Fibroblast of mammary gland (primary cell): ENCODE measurements at regions not wholly inside any gene's neighbourhood (a gene's known extent, or its start where the extent isn't known, plus 50 kb on each side); places are given as distances from the start of the nearest gene placed in this dataset.

ENCODE experiments used
- DNase-seq: peaks from one replicate; pipeline ENCODE4 v3.0.0-alpha.2; 2010; ENCODE audit warnings: low read depth
- H3K4me3 ChIP-seq: 2 replicates; pipeline ENCODE4 v1.5.1; 2011; ENCODE audit warnings: low read depth, mild to moderate bottlenecking, low read length, moderate library complexity; ENCODE audit not compliant: control insufficient read depth
- TF ChIP-seq, protein P1 (sequence below): conservative IDR thresholded peaks from 2 replicates; pipeline ENCODE4 v1.5.1; 2011; ENCODE audit warnings: low read depth, low read length, inconsistent platforms; ENCODE audit not compliant: control insufficient read depth, insufficient read depth

DNA sequence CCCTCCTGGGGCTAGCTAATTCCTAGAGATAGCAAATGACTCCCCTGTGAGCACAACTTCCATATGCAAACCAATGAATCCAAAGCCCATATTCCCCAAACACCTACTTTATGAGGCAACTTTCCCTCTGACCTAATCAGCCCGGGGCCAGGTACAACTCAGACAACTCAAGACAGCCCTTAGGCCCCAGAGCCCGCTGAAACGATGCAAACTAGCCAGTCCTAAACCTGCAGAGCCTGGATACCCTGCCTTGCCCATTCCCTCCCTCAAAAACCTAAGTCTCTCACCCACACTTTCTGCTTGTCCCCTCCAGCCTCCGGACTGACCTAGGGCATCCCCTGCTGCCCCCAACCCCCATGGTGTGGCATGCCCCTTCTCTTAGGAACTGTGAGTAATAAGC is 142.8 kb downstream of the ACTR3 start:
- DNase-seq: no peak
- no peak overlapping the region for H3K4me3 ChIP-seq
- TF ChIP-seq, protein P1, sequence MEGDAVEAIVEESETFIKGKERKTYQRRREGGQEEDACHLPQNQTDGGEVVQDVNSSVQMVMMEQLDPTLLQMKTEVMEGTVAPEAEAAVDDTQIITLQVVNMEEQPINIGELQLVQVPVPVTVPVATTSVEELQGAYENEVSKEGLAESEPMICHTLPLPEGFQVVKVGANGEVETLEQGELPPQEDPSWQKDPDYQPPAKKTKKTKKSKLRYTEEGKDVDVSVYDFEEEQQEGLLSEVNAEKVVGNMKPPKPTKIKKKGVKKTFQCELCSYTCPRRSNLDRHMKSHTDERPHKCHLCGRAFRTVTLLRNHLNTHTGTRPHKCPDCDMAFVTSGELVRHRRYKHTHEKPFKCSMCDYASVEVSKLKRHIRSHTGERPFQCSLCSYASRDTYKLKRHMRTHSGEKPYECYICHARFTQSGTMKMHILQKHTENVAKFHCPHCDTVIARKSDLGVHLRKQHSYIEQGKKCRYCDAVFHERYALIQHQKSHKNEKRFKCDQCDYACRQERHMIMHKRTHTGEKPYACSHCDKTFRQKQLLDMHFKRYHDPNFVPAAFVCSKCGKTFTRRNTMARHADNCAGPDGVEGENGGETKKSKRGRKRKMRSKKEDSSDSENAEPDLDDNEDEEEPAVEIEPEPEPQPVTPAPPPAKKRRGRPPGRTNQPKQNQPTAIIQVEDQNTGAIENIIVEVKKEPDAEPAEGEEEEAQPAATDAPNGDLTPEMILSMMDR: no peak

DNA sequence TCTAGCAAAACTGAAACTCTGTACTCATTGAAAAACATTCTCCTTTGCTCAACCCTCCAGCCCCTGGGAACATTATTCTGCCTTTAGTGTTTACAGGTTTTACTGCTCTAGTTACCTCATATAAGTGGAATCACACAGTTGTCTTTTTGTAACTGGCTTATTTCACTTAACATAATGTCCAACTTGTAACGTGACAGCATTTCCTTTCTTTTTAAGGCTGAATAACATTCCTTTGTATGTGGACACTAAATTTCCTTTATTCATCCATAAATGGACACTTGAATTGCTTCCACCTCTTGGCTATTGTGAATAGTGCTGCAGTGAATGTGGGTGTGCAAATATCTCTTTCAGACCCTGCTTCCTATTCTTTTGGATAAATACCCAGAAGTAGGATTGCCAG is 144.9 kb downstream of the ACTR3 start:
- TF ChIP-seq, protein P1: no peak
- no peak for DNase-seq
- no peak overlapping the region for H3K4me3 ChIP-seq

DNA sequence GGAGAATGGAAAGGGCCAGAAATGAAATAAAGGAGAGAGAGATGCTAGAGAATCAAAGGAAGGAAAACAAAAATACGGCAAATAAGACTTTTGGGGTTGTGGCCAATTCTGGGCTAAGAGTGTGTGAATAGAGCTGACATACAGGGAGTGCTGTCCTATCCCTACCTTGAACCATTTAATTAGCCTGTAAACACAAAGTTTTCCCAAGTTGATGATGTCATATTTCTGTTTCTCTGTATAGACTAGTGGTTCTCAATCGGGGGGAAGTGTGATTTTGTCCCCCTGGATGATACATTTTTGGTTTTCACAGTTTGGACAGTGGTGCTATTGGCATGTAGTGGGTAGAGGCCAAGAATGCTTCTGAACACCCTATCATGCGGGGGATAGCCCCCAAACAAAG is 148.8 kb downstream of the ACTR3 start:
- no peak for DNase-seq
- H3K4me3 ChIP-seq: no peak overlapping the region
- TF ChIP-seq, protein P1: no peak

DNA sequence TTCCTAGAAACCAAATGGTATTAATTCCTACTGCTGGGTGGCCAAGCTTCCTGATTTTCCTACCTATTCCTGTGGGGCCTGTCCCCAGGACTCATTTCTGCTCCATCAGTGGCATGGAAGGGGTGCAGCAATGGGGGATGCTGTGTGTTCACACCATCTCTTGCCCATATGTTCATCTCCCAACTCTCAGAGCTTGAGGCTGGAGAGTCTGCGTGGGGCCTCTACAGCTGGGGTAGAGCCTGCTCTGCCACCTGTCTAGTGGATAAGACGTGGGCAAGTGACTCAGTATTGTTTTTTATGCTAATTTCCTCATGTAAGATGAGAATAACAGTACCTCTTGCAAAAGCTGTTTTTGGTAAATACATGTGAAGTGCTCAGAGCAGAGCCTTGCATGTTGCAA is 149.8 kb downstream of the ACTR3 start:
- no peak for DNase-seq
- TF ChIP-seq, protein P1: no peak
- no peak overlapping the region for H3K4me3 ChIP-seq

DNA sequence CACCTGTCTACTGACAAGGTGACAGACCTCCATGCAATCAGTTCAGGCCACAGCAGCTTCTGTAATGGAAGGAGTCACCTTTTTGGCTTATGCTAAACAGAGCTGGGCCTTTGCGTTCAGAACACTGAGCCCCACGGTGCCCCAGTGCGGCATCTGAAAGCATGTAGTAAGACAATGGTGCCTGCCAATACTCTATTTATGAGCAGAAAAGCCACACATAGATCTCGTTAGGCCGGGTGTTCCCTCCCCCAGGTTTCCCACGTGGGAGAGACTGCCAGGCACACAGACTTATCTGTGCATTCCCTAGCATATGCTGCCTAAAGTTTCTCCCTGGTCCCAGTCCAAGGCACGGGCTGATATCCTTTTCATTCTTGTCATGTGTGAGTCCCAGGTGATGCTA is 150.9 kb downstream of the ACTR3 start:
- TF ChIP-seq, protein P1: no peak
- H3K4me3 ChIP-seq: no peak overlapping the region
- no peak for DNase-seq

DNA sequence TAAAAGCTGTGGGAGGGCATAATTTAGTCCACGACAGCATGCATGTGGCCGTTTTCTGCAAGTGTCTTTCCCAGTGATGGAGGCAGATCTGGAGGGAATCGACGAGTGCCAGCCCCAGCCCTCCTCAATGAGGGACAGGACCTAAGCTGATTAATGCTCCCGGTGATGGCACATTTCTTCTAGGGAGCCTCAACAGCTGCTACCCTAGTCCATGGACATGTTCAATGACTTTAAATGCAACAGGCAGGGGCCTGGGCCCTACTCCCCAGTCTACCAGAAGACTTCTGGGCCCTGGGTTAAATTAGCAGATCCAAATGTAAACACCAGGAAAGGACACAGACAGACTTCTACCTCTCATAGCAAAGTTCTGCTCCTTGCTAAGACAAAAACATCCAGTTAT is 155.1 kb downstream of the ACTR3 start:
- TF ChIP-seq, protein P1: no peak
- no peak for DNase-seq
- no peak overlapping the region for H3K4me3 ChIP-seq

DNA sequence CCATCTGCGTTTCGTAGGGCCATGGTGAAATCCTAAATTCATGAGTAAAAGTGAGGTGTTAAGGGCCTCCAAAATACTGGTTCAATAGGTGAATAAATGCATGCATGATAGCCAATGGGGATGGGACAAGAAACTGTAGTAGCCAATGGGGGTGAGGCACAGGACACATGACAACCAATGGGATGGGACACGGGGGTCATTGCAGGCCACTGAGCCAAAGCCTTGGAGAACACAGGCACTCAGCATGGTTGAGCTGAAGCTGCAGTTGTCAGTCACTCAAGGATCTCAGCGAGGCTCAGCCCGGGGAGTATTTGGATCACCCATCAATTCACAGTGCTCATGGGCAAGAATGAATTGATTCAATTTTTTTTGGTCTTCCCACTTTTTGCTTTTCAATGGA is 156.5 kb downstream of the ACTR3 start:
- no peak for DNase-seq
- TF ChIP-seq, protein P1: no peak
- H3K4me3 ChIP-seq: no peak overlapping the region
